ENCODE measurements at regions not wholly inside any gene's neighbourhood (a gene's known extent, or its start where the extent isn't known, plus 50 kb on each side); places are given as distances from the start of the nearest gene placed in this dataset.
A peak's percentile ranks its signal among the peaks of the same experiment; 100 is the strongest.

GRCh38 chr20:57811374-57812020 is 101.7 kb upstream of the PMEPA1 start:
- H3K27ac Mint-ChIP-seq (ENCODE audit: unreplicated experiment) = peak overlapping the region; percentile 1
- no peak overlapping the region for H3K4me3 ChIP-seq (ENCODE audit: low read depth, low read length)
- BruUV-seq (replicated peaks) = no TSS peak
- H3K9me3 ChIP-seq = peaks cover 3% of the 10 kb centered on the region; the same call in 1 of the 2 replicates
- H3K36me3 ChIP-seq (ENCODE audit: control insufficient read depth, insufficient read depth, low read length) = no peaks in the 10 kb centered on the region
- POLR2A ChIA-PET = no interaction called here
- no peak for DNase-seq
- peaks cover 8% of the 10 kb centered on the region for H3K27me3 Mint-ChIP-seq (ENCODE audit: insufficient read depth, unreplicated experiment)
- CTCF ChIA-PET = interaction anchor here (0.6 kb wide), 1 partner anchor 276 kb away, joined by 4 read pairs; no protein-coding TSS in a partner anchor
- no peak for TF ChIP-seq CTCF (IDR thresholded peaks at IDR 0.05; ENCODE audit: insufficient read depth in 1 of 2, low read depth in 1 of 2, low read length in 1 of 2, severe bottlenecking in 1 of 2, unreplicated experiment in 1 of 2)
- intact Hi-C loops (cut with micrococcal nuclease; ENCODE audit: unreplicated experiment) = loop anchor here (5.0 kb wide), 1 partner anchor 94 kb away; no protein-coding TSS in a partner anchor
- peaks cover 16% of the 10 kb centered on the region for H3K4me1 ChIP-seq
- H3K9me3 Mint-ChIP-seq (ENCODE audit: unreplicated experiment) = no peaks in the 10 kb centered on the region
- peaks cover 16% of the 10 kb centered on the region for H3K4me1 Mint-ChIP-seq (ENCODE audit: low read depth, unreplicated experiment)
- H3K36me3 Mint-ChIP-seq (ENCODE audit: insufficient read depth, unreplicated experiment) = peaks cover 4% of the 10 kb centered on the region
- no peak overlapping the region for H3K4me3 Mint-ChIP-seq (ENCODE audit: unreplicated experiment)
- H3K27me3 ChIP-seq (replicated peaks; ENCODE audit: control insufficient read depth, insufficient read depth, low read length) = no peaks in the 10 kb centered on the region

- CTCF ChIA-PET = interaction anchor here (0.6 to 0.8 kb wide), 3 partner anchors 117 to 611 kb away, joined by 3 to 5 read pairs (median 4); no protein-coding TSS in a partner anchor
- POLR2A ChIA-PET = no interaction called here
- Mint-ChIP-seq H3K9me3 (ENCODE audit: unreplicated experiment) (no peaks in the 10 kb centered on the region), H3K27me3 (ENCODE audit: insufficient read depth, unreplicated experiment) (peaks cover 8% of the 10 kb centered on the region), H3K27ac (ENCODE audit: unreplicated experiment) (peak overlapping the region; percentile 9), H3K36me3 (ENCODE audit: insufficient read depth, unreplicated experiment) (peaks cover 4% of the 10 kb centered on the region), H3K4me3 (ENCODE audit: unreplicated experiment) (peak overlapping the region; percentile 13), H3K4me1 (ENCODE audit: low read depth, unreplicated experiment) (peaks cover 16% of the 10 kb centered on the region)
- peak; percentile 82 to 91 for DNase-seq
- intact Hi-C loops (cut with micrococcal nuclease; ENCODE audit: unreplicated experiment) = loop anchor here (5.0 kb wide), 1 partner anchor 93 kb away; no protein-coding TSS in a partner anchor
- TF ChIP-seq CTCF (IDR thresholded peaks at IDR 0.05; ENCODE audit: insufficient read depth in 1 of 2, low read depth in 1 of 2, low read length in 1 of 2, severe bottlenecking in 1 of 2, unreplicated experiment in 1 of 2) = no peak
- no peak overlapping the region for H3K4me3 ChIP-seq (ENCODE audit: low read depth, low read length)
- no TSS peak for BruUV-seq (replicated peaks)
- peaks cover 3% of the 10 kb centered on the region; the same call in 1 of the 2 replicates for H3K9me3 ChIP-seq
- no peaks in the 10 kb centered on the region for H3K27me3 ChIP-seq (replicated peaks; ENCODE audit: control insufficient read depth, insufficient read depth, low read length)
- H3K4me1 ChIP-seq = peaks cover 16% of the 10 kb centered on the region
- no peaks in the 10 kb centered on the region for H3K36me3 ChIP-seq (ENCODE audit: control insufficient read depth, insufficient read depth, low read length)
Observed at GRCh38 chr20:57810511-57811373, 100.9 kb upstream of the PMEPA1 start.

DNA sequence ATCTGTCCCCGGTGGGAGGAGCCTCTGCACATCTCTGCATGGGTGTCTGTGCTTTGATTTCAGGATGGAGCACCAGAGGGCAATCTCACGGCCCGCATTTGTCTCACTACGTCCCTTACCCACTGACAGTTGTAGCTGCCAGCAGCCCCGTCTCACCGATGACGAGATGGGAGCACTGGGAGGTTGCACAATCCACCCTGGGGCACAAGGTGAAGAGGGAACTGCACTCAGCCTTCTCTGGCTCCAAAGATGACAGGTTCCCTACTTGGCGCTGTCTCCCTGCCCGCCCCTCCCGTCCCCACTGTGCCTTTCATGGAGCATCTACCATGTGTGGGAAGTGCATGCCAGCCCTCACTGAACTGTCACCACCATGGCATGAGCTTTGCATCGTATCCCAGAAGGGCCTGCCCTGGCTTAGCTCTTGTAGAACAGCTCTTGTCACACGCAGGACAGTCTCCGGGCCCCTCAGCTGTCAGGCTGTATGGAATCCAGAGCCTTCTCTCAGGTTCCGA is 99.9 kb upstream of the PMEPA1 start:
- ChIA-PET CTCF (interaction anchor here (0.7 kb wide), 1 partner anchor 615 kb away, joined by 3 read pairs; no protein-coding TSS in a partner anchor), POLR2A (no interaction called here)
- H3K36me3 ChIP-seq (ENCODE audit: control insufficient read depth, insufficient read depth, low read length) = no peaks in the 10 kb centered on the region
- Mint-ChIP-seq H3K36me3 (ENCODE audit: insufficient read depth, unreplicated experiment) (peaks cover 4% of the 10 kb centered on the region), H3K27ac (ENCODE audit: unreplicated experiment) (no peak overlapping the region), H3K9me3 (ENCODE audit: unreplicated experiment) (no peaks in the 10 kb centered on the region), H3K4me1 (ENCODE audit: low read depth, unreplicated experiment) (peaks cover 16% of the 10 kb centered on the region), H3K4me3 (ENCODE audit: unreplicated experiment) (no peak overlapping the region), H3K27me3 (ENCODE audit: insufficient read depth, unreplicated experiment) (peaks cover 12% of the 10 kb centered on the region)
- no peak for TF ChIP-seq CTCF (IDR thresholded peaks at IDR 0.05; ENCODE audit: insufficient read depth in 1 of 2, low read depth in 1 of 2, low read length in 1 of 2, severe bottlenecking in 1 of 2, unreplicated experiment in 1 of 2)
- no peak for DNase-seq
- no peak overlapping the region for H3K4me3 ChIP-seq (ENCODE audit: low read depth, low read length)
- no TSS peak for BruUV-seq (replicated peaks)
- H3K9me3 ChIP-seq = peaks cover 3% of the 10 kb centered on the region; the same call in 1 of the 2 replicates
- intact Hi-C loops (cut with micrococcal nuclease; ENCODE audit: unreplicated experiment) = loop anchor here (5.0 kb wide), 1 partner anchor 92 kb away; no protein-coding TSS in a partner anchor
- no peaks in the 10 kb centered on the region for H3K27me3 ChIP-seq (replicated peaks; ENCODE audit: control insufficient read depth, insufficient read depth, low read length)
- peaks cover 16% of the 10 kb centered on the region for H3K4me1 ChIP-seq
